Stomach (tissue), 4 donors: ENCODE measurements at regions not wholly inside any gene's neighbourhood (a gene's known extent, or its start where the extent isn't known, plus 50 kb on each side); places are given as distances from the start of the nearest gene placed in this dataset.

ENCODE experiments used
- POLR2AphosphoS5 ChIP-seq, 3 donors: sonication (generic); formaldehyde crosslinking; IDR thresholded peaks; one replicate each; pipeline ENCODE4 v1.6.1; 2016; ENCODE audit warnings: antibody characterized with exemption in 3 of 3
- TF ChIP-seq, protein P1 (sequence below), 7 experiments: fragments of 450-650 bp in 4 of 7; fragments of 200-600 bp in 3 of 7; sonication (generic) in 3 of 7; IDR thresholded peaks; one replicate each; pipeline ENCODE4 v1.5.1; 2016 to 2019; ENCODE audit warnings: antibody characterized with exemption in 7 of 7, control low read depth in 2 of 7, mild to moderate bottlenecking in 1 of 7

DNA sequence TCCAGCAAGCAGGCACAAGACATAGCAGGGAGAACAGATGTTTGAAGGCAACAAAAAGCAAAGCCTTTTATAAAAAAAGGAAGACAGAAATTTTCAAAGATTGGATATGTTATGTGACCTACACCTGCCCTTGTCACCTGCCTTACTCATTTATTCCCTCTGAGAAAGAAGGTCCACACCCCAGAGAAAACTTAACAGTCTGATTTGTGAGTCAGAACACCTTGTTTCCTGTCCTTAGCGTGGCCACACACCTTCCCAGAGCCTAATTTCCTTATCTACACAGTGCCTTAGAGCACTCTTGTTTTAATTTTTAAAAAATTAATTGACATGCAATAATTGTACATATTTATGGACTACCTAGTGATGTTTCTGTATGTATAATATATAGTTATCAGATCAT is 419.0 kb upstream of the DAB2 start:
- peak in 1 of 3 donors; percentile 10 for TF ChIP-seq POLR2AphosphoS5 (IDR thresholded peaks at IDR 0.05)
- TF ChIP-seq, protein P1, sequence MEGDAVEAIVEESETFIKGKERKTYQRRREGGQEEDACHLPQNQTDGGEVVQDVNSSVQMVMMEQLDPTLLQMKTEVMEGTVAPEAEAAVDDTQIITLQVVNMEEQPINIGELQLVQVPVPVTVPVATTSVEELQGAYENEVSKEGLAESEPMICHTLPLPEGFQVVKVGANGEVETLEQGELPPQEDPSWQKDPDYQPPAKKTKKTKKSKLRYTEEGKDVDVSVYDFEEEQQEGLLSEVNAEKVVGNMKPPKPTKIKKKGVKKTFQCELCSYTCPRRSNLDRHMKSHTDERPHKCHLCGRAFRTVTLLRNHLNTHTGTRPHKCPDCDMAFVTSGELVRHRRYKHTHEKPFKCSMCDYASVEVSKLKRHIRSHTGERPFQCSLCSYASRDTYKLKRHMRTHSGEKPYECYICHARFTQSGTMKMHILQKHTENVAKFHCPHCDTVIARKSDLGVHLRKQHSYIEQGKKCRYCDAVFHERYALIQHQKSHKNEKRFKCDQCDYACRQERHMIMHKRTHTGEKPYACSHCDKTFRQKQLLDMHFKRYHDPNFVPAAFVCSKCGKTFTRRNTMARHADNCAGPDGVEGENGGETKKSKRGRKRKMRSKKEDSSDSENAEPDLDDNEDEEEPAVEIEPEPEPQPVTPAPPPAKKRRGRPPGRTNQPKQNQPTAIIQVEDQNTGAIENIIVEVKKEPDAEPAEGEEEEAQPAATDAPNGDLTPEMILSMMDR (IDR thresholded peaks at IDR 0.05) = no peak
